KG1 (cell line): ENCODE measurements at regions not wholly inside any gene's neighbourhood (a gene's known extent, or its start where the extent isn't known, plus 50 kb on each side); places are given as distances from the start of the nearest gene placed in this dataset.
"Not testable (repeated sequence)": the region's sequence is repeated elsewhere in the genome, so short reads cannot be mapped to it uniquely, and the experiment has no call there.

ENCODE experiments used
- DNase-seq: peaks from one replicate; lab custom pipeline; 2025; lab: John Stamatoyannopoulos, UW

DNA sequence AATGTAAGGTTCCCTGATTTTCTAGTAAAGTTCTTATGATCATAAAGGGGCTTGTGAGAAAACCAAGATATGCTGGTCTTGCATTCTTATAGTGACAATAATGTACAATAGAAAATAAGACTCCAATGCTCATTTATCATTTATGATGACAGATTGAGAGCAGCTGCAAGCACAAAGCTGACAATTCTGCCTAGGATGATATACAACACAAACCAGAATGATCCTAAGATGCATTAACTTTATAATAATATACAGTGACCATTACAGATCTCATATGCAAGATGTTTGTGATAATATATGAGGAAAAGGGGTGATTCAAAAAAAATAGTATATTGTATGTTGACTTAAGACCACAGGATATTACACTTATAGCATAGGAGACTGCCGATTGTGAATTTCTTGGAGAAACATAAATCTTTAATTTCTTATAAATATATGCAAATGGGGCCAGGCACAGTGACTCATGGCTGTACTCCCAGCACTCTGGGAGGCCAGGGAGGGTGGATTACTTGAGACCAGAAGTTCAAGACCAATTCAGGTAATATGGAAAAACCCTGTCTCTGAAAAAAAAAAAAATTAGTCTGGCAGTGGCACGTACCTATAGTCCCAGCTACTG is 387.0 kb downstream of the ZBBX start:
- DNase-seq, result no peak

DNA sequence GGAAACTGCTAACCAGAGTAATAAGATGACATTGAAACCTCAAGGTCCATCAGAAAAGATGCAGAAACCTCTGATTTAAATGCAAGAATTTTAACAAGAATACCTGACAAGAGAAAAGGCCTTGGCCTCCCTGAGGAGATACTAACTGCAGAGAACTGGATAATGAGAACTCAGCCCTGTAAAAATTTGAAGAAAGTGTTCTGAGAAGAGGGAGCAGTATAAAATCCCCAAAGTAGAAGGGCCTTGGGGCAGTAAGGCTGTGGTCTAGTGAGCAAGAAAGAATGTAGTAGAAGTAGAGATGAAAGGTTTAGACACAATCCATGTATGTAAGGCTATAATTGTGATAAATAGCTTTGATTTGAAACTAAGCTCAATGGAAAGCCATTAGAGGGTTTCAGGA is 394.1 kb downstream of the ZBBX start:
- no peak for DNase-seq

DNA sequence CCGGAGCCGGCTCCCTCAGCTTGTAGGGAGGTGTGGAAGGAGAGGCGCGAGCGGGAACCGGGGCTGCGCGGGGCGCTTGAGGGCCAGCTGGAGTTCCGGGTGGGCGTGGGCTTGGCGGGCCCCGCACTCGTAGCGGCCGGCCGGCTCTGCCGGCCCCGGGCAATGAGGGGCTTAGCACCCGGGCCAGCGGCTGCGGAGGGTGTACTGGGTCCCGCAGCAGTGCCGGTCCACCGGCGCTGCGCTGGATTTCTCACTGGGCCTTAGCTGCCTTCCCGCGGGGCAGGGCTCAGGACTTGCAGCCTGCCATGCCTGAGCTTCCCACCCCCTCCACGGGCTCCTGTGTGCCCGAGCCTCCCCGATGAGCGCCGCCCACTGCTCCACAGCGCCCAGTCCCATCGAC is 404.3 kb downstream of the ZBBX start:
- DNase-seq, result not testable (repeated sequence)

DNA sequence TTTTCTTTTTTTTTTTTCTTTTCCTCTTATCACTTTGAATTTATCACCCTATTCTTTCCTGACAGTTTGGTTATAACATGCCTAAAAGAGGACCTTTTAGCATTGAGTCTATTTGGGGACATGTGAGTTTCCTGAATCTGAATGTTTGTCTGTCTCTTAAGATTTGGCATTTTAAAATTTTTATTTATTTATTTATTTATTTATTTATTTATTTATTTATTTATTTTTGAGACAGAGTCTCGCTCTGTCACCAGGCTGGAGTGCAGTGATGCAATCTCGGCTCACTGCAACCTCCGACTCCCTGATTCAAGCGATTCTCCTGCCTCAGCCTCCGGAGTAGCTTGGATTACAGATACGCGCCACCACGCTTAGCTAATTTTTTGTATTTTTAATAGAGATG is 412.4 kb downstream of the ZBBX start:
- not testable (repeated sequence) for DNase-seq

DNA sequence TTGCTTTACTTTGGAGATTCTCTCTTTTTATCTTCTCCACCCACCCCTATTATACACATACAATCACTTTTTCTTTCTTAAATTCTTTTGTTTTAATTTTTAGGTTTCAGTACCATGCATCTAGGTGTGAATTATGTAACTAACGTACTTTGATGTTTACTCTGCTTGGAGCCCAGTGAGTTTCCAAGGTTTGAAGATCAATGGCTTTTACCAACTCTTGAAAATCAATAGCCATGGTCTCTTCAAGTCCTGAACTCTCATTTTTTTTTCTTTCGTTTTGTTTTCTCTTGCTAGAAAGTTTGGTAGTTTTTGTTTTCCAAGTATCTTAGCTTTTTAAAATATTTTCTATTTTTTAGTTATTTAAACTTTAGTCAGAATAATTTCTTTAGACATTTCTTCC is 417.2 kb downstream of the ZBBX start:
- DNase-seq, result no peak

DNA sequence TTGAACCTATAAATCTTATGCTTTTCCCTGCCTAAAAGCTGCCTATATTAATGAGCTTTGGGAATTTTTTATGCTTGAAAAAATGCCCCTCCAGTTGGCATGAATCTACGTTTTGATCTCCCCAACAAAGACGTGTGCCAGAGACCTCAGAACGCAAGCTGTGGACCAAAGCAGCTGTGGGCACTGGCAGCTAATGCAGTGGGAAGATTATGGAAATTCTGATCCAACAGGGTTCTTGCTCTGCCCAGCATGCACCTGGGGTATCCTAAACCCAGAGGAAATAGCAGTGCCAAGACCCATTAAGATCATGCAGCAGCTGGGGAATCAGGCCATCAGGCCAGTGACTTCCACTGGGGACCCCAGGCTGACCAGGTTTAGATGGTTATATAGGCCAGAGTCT is 423.0 kb downstream of the ZBBX start:
- DNase-seq, result no peak

DNA sequence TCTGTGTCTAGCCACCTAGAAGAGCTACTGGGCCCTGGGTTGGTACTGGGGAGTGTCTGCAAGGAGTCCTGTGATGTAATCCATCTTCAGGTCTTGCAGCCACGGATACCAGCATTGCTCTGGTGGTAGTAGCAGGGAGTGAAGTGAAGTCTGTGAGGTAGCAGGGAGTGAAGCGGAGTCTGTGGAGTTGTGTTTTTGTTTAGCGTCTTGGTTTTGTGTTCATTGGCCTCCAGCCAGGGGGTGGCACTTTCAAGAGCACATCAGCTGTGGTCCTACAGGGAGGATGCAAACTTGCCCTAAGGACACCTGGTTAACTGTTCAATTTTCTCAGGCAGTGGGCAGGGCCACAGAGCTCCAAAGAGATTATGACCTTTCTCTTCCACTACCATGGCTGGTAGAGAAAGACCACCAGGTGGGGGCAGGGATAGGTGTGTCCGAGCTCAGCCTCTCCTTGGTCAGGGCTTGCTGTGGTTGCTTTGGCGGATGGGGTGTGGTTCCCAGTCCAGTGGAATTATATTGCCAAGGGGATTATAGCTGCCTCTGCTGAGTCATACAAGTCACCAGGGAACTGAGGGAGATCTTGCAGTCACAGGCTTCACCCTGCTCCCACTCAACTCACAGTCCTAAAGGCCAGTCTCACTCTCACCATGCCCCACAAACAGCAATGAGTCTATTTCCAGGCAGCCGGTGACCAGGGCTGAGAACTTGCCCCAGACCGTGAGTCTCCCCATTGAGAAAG is 424.7 kb downstream of the ZBBX start:
- no peak for DNase-seq

DNA sequence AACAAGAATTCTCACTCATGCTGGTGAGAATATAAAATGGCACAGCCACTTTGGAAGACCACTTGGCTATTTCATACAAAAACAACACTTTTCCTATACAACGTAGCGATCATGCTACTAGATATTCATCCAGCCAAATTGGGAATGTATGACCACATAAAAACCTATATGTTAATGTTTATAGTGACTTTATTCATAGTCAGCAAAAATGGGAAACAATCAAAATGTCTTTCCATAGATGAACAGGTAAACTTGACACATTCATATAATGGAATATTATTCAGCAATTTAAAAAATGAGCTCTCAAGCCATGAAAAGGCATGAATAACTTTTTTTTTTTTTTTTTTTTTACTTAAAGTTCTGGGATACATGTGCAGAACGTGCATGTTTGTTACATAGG is 445.2 kb downstream of the ZBBX start:
- DNase-seq, result no peak

DNA sequence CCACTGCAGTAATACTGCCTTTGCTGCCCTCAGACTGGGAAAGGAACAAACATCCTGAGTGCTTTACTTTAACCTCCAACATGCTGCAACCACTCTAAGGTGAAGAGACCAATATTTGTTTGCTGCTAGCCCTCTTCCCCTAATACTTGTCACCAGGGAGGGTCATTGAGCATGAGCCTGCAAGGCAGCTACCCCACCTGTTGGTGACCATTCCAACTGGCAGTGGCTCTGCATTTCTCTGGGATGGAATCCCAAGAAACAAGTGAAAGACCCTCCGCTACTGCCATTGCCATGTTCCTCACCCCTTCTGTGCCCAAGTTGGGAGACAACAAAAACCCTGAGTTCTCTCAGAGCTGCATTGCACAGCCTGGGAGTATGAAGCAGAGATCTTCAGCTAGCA is 462.7 kb downstream of the ZBBX start:
- DNase-seq, result no peak

DNA sequence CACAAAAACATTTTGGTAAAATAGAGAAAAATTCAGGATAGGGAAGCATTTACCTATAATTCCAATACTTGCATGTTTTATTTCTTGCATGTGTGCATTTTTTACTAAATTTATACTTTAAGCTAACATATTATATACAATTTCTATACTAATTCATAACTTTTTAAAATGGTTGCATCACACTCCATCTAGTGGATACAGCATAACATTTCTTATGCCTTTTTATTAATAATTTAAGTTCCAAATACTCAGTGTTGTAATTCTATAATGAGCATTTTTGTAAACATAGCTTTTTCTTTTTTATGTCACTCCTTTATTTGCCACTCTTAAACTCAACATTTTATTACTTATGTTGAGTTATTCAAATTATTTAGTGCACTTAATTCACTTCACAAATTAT is 477.7 kb downstream of the ZBBX start:
- DNase-seq, result no peak

DNA sequence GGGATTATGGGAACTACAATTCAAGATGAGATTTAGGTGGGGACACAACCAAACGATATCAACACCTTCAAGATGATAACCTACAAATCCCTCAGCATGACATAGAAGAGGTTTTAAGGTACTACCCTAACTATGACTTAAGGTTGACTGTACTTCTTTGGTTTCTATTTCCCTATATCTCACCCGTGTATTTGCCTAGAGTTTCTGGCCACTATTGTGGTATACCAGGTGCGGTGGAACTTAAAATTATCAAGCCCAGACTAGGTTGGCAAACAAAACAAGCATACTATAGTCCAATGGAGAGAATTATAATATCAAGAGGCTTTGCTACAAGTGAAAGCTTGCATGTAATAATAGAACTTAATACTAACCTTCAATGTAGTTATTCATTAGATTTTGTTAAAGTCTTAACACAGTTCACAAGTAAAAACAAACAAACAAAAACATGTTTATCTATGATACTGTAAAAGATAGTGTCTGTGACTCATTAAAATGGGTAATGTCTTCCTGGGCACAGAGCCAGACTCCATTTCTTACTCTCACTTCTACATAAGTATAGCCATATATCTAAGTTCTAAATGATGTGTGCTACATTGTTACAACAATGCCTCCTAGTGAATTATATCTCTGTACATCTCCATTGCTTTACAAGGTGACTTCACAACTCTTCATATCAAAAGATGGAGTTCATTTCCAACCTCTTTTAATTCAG is 479.1 kb downstream of the ZBBX start:
- no peak for DNase-seq

DNA sequence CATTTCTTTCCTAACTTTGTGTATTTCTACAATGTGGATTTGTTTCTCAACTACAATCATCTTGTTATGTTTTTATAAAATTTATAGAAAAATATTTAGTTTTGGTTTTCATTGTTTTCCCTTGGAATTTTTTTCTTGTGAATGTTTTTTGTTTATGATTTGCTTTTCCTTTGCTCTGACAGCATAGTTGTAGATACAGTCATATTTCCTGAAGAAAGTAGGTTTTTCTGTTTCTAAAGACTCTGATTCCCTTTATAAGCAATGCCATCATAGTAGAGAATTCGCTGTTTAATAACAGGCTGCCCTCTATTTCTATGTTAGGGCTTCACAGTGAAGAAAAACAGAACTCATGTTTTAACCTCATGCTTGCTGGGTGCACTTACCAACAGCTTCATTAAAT is 482.3 kb downstream of the ZBBX start:
- DNase-seq, result no peak

DNA sequence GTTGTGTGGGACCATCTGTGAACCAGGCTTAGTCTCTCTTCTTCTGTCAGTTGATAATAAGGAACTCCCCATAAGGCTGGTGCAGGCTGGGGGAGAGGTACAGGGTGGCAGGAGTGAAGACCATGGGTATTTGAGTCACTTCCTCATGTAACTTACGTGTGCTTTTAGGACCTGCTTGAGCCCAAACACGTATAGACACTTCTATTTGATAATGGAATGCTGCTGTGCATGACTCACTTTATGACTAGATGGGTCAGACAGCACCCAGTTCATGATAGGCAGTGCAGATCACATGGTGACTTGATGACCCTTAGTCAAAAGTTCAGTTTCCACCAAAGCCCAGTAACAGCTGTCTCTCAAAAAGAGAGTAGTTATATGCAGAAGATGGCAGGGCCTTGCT is 490.9 kb downstream of the ZBBX start:
- DNase-seq, result no peak

DNA sequence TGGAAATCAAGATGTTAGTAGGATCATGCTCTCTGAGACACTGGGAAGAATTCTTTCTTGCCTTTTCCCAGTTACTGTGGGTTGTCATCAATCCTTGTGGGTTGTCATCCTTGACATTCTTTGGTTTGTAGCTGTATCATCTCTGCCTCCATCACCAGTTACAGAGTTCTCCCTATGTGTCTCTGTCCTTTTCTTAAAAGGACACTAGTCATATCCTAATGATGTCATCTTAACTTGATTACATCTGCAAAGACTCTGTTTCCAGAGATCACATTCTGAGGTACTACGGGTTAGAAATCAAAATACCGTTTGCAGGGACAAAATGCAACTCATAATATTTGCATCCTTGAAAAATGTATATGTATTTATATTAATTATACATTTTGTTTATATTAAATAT is 500.4 kb downstream of the ZBBX start:
- DNase-seq, result no peak

DNA sequence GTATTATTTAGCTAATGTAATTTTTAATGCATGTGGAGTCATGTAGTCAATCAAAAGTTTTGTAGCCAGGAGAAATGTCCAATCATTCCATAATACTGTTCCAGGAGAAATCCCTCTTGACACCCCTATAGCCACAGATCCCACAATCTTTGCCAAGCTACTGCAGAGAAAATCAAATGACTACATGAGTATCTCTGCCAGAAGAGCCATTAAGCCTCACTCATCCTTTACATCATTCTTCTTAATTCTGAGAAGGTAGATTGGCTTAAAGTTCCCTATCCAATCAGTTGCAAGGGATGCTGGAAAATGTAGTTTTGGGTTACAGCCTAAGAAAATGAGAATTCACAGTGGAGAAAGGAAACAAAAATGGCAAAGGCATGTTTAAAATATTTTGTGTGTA is 502.1 kb downstream of the ZBBX start:
- DNase-seq, result no peak

DNA sequence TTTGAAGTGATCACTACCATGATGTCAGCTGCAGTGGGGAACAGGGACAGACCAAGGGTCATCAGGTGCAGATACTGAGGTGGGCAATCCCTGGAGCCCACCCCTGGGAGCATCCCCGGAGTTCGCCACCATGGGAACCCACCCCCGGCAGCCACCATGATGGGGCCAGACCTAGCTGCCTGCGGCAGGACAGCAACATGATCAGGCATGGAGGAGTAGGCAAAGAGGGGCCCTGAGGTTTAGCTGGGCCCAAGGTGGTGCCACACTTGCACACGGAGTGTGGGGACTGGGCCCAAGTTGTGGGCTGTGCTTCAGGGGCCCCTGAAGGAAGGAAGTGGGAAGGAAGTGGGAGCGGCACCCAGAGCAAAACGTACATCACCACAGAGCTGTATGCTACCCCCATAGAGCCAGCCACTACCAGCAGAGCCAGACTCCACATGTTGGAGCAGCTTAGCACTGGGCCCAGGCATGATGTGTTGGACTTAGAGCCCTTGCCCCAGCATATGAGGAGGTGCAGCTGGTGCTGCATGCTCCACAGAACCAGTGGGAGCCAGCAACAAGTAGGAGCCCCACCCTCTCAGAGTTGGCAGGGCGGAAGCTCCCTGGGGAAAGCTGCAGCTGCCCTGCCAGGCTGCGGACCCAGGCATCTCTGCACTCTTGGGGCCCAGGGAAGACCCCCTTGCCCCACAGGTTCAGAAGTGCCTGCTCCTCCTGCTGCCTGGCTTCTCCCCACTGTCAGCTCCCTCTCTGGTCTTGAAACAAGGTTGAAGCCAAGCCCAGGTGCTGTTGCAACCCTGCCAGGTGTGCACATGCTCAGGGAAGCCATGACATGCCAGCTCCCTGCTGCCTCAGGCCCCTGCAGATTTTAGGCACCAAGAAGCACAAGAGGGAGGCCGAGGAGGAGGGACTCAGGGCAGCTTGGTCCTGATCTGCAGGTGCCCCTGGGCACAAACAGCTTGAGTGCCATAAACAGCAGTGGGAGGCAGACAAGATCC is 515.3 kb downstream of the ZBBX start:
- no peak for DNase-seq

DNA sequence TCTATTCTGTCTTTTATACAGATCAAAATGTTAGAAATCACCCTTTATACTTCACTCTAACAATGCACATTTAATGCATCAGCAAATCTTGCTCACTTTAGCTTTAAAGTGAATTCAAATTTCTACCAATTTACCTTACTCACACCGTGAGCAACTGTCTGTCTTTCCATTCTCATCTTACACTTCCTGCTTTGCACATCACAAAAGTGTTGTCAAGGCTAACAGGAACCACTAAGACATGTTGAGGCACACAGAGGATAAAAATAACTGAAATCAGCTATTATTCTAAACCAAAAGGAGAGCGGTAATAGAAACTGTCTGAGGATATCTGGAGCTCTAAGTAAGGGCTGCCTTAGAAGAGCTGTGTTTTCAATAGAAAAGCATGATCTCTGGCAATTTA is 519.9 kb downstream of the ZBBX start:
- no peak for DNase-seq

DNA sequence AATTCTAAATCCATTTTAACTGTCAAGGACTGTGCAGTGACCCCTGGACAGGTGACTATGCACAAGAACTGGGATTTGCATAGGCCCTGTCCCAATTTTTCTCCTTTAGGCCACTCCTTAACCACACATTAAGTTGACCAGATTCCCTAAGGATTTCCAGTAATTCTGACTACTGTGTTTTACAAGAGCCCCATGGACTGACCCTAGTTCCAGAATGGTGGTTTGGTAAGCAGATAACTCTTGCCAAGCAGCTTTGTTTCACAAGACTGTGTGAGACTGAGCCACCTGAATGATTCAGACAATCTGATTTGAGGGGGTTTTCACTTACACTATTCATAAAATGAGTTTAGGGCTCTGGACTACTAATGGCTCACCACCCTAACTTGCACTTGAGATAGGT is 535.8 kb downstream of the ZBBX start:
- no peak for DNase-seq

DNA sequence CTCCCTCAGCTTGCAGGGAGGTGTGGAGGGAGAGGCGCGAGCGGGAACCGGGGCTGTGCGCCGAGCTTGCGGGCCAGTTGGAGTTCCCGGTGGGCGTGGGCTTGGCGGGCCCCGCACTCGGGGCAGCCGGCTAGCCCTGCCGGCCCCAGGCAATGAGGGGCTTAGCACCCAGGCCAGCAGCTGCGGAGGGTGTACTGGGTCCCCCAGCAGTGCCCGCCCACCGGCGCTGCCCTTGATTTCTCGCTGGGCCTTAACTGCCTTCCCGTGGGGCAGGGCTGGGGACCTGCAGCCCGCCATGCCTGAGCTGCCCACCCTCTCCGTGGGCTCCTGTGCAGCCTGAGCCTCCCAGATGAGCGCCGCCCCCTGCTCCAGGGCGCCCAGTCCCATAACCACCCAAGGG is 537.3 kb downstream of the ZBBX start:
- not testable (repeated sequence) for DNase-seq

DNA sequence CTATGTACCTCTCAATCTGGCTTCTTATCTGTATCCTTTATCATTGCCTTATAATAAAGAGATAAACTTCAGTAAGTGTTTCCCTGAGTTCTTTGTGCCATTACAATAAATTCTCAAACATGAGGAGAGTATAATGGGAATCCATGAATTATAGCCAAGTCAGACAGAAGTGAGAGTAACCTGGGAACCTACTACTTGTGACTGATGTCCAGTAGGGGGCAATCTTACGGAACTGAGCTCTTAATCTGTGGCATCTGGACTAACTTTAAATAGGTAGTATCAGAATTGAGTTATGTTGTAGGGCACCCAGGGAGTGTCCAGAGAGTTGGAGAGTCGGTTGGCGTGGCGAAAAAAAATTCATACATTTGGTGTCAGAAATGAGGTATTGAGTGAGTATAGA is 542.6 kb downstream of the ZBBX start:
- DNase-seq, result no peak

DNA sequence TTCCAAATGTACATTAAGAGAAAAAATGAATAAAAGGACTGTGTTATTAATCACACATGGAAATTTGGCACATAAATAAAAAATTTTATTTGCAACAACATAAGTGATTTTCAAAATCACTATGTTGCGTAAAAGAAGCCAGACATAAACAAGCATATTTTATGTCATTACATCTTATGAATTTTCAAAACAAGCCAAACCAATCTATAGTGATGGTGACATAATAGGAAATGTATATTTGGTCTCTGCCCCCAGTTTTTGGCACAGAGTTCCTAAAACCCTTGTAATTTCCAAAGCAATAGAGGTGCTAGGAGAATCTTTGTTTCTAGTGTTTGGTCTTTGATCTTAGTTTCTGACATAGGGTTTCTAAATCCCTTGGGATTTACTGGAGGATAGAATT is 543.3 kb downstream of the ZBBX start:
- DNase-seq, result no peak

DNA sequence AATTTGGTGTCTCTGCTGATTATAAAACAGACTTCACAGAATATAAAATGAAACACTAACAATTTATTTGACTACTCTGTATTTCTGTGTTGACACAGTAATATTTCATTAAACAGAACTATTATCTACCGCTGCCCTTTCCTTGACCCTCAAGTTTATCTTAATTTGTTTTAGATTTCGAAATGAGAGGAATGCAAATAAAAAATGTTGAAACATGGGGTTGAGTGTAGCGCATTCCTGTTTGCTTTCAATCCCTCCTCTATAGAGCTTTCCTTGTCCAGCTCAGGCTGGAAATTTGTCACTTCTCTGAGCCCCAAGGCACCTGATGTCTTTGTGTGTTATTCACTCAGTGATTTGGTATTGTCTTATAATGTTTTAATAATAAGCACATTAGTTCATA is 550.2 kb downstream of the ZBBX start:
- no peak for DNase-seq
